DMS53 treated with DMSO at 0.1 percent for 48 hours (cell line): ENCODE measurements at regions not wholly inside any gene's neighbourhood (a gene's known extent, or its start where the extent isn't known, plus 50 kb on each side); places are given as distances from the start of the nearest gene placed in this dataset.
A peak's percentile ranks its signal among the peaks of the same experiment; 100 is the strongest.
"Not testable (repeated sequence)": the region's sequence is repeated elsewhere in the genome, so short reads cannot be mapped to it uniquely, and the experiment has no call there.

ENCODE experiments used
- DNase-seq: peaks from one replicate; lab custom pipeline; 2025; ENCODE audit not compliant: unreplicated experiment; lab: John Stamatoyannopoulos, UW

DNA sequence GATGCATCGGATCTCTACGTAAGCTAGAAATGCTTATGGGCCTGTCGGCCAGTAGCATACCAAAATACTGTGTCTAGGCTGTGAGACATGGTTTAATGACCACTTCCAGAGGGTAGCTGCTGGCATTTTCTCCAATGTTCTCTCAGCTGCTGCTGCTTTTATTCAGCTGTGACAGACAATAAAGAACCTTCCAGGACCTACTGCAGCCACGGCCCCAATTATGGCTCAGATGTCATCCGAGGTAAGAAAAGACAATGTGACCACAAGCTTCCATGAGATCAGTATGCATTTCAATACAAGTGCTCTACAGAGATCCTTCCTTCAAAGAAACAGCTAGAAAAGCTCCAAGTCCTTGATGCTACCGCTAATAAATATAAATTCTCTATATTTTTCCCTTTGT, 256.2 kb downstream of the SDHAF3 start:
- DNase-seq: no peak

DNA sequence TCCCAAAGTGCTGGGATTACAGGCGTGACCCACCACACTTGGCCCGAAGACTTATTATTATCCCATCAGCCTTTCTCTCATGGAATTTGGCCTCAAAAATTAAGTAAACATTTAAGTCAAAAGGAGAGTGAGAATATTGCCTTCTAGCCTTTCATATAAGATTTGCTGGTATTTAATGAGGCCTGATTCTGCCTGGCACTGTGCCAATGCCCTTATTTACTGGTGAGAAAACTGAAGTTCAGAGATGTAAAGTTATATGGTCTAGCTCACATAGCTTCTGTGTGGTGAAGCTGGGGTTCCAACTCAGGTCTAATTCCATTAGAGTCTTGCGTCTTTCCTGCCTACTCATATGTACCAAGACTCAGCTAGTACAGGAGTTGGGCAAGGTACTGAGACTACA, 260.2 kb downstream of the SDHAF3 start:
- DNase-seq: no peak

DNA sequence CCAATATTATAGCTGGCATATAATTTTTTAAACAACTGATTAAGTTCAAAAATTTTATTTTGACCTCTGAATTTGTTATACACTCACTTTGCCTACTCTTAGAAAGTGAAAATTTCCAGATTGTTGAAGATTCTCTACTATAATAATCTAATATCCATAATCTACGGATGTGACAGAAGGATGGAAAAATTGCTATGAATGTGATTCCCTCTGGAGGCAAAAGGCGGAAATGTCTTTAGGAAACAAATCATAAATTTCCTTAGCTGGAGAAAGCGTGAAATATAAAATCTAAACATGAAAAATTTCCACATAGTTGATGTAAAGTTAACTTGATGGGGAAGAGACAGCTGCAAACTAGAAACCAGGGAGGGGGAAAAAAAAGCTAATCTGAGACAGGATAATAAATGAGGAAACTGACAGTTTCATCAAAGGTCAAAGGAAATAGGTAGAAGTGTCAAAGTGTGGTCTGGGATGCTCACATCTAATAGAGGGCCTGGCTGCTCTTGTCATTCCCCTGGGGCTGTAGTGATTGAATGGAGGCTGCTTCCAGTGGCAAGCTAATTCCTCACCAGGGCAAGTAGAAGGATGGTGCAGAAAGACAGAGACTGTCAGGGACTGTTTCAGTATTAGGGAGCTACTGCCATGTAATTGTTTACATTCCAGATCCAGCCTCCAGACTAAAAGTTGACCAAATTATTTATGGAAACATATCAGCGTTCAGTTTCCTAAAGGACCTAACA, 264.5 kb downstream of the SDHAF3 start:
- DNase-seq: peak; percentile 9

DNA sequence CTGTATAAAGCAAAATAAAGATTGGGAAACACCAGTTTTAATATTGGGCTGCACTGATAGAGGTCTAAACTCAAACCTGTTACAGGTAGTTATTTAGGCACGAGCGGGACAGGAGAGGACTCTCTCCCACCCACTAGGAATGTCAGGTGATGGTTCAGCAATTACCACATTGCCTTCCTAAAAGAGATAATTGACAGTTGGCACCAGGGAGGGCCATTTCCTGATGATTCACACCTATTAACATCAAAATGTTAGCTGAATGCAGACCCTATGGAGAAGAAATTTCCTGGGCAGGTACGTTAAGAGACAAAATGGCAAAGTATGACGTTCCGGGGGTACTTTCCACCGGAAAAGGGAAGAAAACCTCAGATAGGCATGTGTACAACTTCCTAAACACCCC, 272.6 kb downstream of the SDHAF3 start:
- DNase-seq: no peak

DNA sequence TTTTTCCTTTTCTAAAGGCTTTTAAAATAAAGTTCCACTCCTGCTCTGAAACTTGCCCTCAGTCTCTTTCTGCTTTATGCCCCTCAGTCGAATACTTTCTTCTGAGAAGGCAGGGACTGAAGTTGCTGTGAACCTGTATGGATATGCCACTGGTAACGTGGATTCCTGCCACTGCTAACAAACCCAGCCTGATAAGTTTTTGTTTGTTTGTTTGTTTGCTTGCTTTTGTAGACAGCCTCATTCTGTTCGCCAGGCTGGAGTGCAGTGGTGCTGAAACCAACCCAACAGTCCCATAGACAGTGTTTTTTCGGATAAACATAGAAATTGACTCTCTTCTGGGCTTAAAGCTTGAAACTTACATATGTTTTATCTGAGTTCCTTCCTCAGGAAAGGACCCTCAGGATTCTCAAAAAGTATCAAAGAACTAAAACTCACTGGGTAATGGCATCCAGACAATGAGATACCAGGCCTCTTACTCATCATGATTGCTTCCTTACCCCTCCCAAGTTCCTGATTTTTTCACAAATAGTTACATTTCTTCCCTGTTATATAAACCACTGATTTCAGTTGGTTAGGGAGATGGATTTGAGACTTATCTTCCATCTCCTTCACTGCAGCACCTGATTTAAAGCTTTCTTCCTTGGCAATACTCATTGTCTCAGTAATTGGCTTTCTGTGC, 273.6 kb downstream of the SDHAF3 start:
- DNase-seq: no peak

DNA sequence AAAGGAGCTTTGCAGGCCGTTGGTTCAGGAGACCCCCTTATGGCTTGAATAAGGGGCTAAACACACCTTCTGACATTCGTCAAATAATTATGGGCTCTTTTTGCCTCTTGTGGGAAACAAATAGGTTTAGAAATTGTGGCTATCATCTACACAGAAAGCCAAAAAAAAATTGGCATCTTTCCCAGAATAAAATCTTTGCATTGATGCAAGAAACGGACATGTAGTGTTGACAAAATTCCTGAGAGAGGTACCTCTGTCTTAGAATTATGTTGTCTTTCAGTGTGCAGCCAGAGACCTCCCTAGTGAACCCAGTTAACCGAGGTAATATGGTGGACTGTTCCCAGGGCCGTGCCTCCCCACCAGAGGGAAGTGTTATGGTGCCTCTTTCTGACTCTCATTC, 283.9 kb downstream of the SDHAF3 start:
- no peak for DNase-seq

DNA sequence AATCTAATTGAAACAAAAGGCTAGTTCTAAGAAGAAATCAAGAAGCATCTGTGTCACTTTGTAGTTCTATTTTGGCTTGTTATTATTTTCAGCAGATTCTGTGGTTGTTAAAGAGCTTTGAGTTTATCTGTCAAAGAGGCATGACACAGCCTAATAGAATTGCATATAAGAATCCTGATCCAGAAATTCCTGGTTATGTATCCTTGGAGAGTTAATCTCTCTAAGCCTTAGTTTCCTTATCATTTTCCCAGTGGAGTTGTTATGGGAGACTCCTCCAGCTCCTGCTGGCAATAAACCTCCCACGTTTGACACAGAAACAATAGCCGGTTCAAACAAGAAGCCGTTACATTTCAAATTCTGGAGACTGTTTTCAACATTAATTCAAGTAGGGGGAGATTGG, 288.3 kb downstream of the SDHAF3 start:
- no peak for DNase-seq

GRCh38 chr7:97407106-97407505, 289.6 kb downstream of the SDHAF3 start:
- DNase-seq: no peak

GRCh38 chr7:97409346-97409745, 291.8 kb downstream of the SDHAF3 start:
- DNase-seq: no peak

GRCh38 chr7:97418312-97418711, 300.8 kb downstream of the SDHAF3 start:
- peak; percentile 13 for DNase-seq

GRCh38 chr7:97419898-97420297, 302.4 kb downstream of the SDHAF3 start:
- no peak for DNase-seq

- DNase-seq: no peak
These were observed 303.9 kb downstream of the SDHAF3 start for GRCh38 chr7:97421307-97421930.

DNA sequence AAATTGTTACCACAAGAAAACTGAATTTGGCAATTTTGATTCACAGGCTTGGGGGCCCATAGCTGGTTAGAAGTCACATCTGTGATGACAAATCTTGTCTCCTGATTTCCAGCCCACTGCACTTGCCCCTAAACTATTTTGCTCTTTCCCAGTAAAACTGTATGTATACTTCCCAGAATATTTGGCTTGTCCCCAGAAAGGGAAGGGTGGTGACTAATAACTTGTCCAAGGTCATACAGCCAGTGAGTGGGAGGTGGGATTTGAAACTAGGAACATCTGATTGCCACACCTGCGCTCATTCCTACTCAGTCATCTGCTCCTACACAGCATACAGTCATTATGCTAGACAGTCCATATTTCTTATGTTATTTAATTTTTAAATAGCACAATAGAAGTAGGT, 304.5 kb downstream of the SDHAF3 start:
- no peak for DNase-seq

DNA sequence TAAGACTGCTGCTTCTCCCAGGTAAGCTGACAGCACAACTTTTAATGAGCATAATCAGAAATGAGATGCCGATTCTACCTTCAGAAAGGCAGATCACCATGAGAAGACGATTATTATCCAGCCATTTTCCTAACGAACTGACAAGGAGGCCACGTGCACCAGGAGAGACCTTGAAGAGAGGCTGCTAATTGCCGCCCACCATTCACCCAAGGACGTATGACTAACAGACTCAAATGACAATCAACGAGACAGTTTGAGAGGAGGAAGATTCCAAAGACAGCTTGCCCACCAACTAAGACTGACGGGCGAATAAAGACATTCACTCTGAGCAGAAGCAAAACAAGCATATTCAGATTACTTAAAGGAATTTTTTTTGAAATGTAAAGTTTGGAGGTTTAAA, 301.9 kb upstream of the TAC1 start:
- no peak for DNase-seq

GRCh38 chr7:97439637-97440214, 292.2 kb upstream of the TAC1 start:
- no peak for DNase-seq

DNA sequence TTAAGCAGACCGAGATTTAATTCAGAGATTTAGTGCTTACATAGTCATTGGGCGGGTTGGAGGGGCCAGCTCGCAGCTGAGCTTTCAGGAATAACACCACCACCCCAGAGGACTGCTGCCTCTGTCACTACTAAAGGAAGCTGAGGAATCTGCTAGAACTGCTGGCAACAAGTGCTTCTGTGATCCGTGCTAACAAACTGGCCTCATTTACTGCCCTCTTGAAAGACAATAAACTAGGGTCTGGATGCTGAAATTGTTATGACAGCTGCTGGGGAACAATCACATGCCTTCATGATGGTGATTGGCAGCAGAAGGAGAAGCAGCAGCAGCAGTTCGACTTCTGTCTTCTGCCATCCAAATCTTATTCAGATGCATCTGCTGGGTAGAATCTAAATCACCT, 285.5 kb upstream of the TAC1 start:
- DNase-seq: peak; percentile 64

DNA sequence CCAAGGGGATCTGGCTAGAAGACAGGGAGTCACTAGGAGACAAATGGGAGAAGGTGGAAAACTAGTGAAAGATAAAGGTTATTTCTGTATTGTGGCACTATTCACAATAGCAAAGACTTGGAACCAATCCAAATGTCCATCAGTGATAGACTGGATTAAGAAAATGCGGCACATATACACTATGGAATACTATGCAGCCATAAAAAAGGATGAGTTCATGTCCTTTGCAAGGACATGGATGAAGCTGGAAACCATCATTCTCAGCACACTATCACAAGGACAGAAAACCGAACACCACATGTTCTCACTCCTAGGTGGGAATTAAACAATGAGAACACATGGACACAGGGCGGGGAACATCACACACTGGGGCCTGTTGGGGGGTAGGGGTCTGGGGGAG, 282.4 kb upstream of the TAC1 start:
- not testable (repeated sequence) for DNase-seq

DNA sequence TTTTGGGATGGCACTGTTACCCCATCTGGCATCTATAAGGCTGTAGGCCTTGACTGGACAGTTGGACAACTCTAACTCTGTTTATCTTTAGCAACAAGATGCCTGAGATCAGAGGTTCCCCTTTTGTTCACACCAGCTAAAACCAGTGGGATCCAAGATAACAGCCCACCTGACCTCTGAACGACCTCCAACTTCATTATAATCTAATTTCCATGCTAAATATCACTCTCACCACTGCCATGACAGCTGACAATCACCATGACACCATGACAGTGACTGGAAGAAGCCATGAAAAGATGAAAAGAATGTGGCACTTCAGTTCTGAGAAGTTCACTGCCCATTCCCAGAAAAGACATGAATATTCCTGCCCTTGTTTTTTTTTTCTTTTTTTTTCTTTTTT, 281.4 kb upstream of the TAC1 start:
- DNase-seq: no peak

- no peak for DNase-seq
These were observed 277.2 kb upstream of the TAC1 start for GRCh38 chr7:97454636-97455035.

GRCh38 chr7:97457054-97457453, 274.8 kb upstream of the TAC1 start:
- DNase-seq: no peak

DNA sequence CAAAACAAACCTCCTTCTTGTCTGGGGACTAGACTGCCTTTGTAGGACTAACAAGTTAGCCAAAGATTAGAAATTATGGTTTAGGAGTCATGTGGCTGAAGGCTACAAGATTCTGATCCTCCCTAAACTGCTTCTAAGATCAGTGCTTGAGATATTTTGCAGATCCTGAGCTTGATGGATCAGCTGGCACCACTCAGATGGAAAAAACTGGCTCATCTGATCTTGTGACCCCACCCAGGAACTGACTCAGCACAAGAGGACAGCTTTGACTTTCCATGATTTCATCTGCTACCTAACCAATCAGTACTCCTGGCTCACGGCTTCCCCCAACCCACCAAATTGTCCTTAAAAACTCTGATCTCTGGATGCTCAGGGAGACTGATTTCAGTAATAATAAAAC, 271.5 kb upstream of the TAC1 start:
- DNase-seq: no peak

DNA sequence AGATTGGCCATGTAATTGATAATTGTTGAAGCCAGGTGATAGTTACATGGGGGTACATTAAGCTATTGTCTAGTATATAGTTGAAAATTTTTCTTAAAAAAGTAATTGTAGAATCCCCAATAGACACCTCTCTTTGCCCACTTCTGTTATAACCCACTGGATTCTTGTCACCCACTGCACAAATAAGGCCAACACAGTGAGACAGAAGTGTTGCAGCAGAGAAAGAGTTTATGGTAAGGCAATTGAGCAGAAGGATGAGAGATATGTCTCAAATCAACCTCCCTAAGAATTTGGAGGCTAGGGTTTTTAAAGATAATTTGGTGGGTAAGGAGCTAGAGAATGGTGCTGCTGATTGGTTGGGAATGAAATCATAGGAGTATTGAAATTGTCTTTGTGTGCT, 270.3 kb upstream of the TAC1 start:
- DNase-seq: no peak
